Activated T-helper 1 cell treated with anti-CD3 and anti-CD28 coated beads, Interleukin-2, amount 50 U/mL, for 16 hours (primary cell): ENCODE measurements at regions not wholly inside any gene's neighbourhood (a gene's known extent, or its start where the extent isn't known, plus 50 kb on each side); places are given as distances from the start of the nearest gene placed in this dataset.
"Not testable (repeated sequence)": the region's sequence is repeated elsewhere in the genome, so short reads cannot be mapped to it uniquely, and the experiment has no call there.

Experiments used
- DNase-seq, 2 donors: peaks; one replicate each; pipeline ENCODE4 v3.0.0-alpha.2; 2020; ENCODE audit warnings: low read depth in 1 of 2, low spot score in 1 of 2

GRCh38 chr1:213457733-213458132 is 406.7 kb downstream of the RPS6KC1 start:
- DNase-seq: no peak

- not testable (repeated sequence) for DNase-seq
Observed at GRCh38 chr1:213462374-213462773, 411.3 kb downstream of the RPS6KC1 start.

- DNase-seq: no peak
Observed at GRCh38 chr1:213464786-213465460, 413.9 kb downstream of the RPS6KC1 start.

GRCh38 chr1:213466541-213466940 is 415.5 kb downstream of the RPS6KC1 start:
- DNase-seq: no peak

GRCh38 chr1:213474054-213474453 is 423.0 kb downstream of the RPS6KC1 start:
- no peak for DNase-seq

GRCh38 chr1:213481395-213481794 is 430.4 kb downstream of the RPS6KC1 start:
- DNase-seq: no peak

- DNase-seq: no peak
Observed at GRCh38 chr1:213484333-213484732, 433.3 kb downstream of the RPS6KC1 start.

- DNase-seq: no peak
Observed at GRCh38 chr1:213484758-213485157, 433.7 kb downstream of the RPS6KC1 start.

- no peak for DNase-seq
Observed at GRCh38 chr1:213486488-213486887, 435.4 kb downstream of the RPS6KC1 start.

GRCh38 chr1:213491468-213491867 is 440.4 kb downstream of the RPS6KC1 start:
- DNase-seq: no peak

- DNase-seq: no peak
Observed at GRCh38 chr1:213492161-213493041, 441.4 kb downstream of the RPS6KC1 start.

- no peak for DNase-seq
Observed at GRCh38 chr1:213499444-213499843, 448.4 kb downstream of the RPS6KC1 start.

GRCh38 chr1:213507472-213508223 is 456.6 kb downstream of the RPS6KC1 start:
- no peak for DNase-seq

- DNase-seq: no peak
Observed at GRCh38 chr1:213511173-213511572, 460.1 kb downstream of the RPS6KC1 start.

GRCh38 chr1:213512316-213512715 is 461.3 kb downstream of the RPS6KC1 start:
- no peak for DNase-seq

- DNase-seq: no peak
Observed at GRCh38 chr1:213513006-213513405, 462.0 kb downstream of the RPS6KC1 start.

- DNase-seq: not testable (repeated sequence)
Observed at GRCh38 chr1:213514408-213515179, 463.6 kb downstream of the RPS6KC1 start.

- DNase-seq: no peak
Observed at GRCh38 chr1:213519098-213519497, 468.1 kb downstream of the RPS6KC1 start.

GRCh38 chr1:213521206-213521605 is 466.6 kb upstream of the PROX1 start:
- DNase-seq: no peak

- DNase-seq: no peak
Observed at GRCh38 chr1:213523781-213524398, 463.9 kb upstream of the PROX1 start.
